IMR-90 (cell line): ENCODE measurements at regions not wholly inside any gene's neighbourhood (a gene's known extent, or its start where the extent isn't known, plus 50 kb on each side); places are given as distances from the start of the nearest gene placed in this dataset.

ENCODE experiments used
- ATAC-seq: fragments of 200-7000 bp; cut with Tn5 transposase; 2 replicates; pipeline ENCODE4 v1.9.1; 2020; ENCODE audit warnings: low read depth, mild to moderate bottlenecking, moderate library complexity
- BruUV-seq: library from RNA; stranded (reverse); fragments of 400-500 nt; replicated peaks from 2 replicates; lab custom pipeline; 2021; lab: Mats Ljungman, UMichigan
- CTCF ChIA-PET: fragments of 300-600 bp; formaldehyde crosslinking; extraction: SDS; loops from one replicate; lab custom pipeline; 2021; ENCODE audit warnings: antibody characterized with exemption; lab: Yijun Ruan, JAX
- POLR2A ChIA-PET: fragments of 300-600 bp; sonication (Branson Sonifier 250); formaldehyde crosslinking; loops from one replicate; lab custom pipeline; 2022; ENCODE audit warnings: antibody characterized with exemption; ENCODE audit not compliant: unreplicated experiment; lab: Charles Lee
- DNase-seq: peaks from one replicate; pipeline ENCODE4 v3.0.0; 2013
- H2AFZ ChIP-seq: replicated peaks from 2 replicates; pipeline ENCODE3; 2013; ENCODE audit warnings: low read length, mild to moderate bottlenecking; ENCODE audit not compliant: poor library complexity
- H2AK5ac ChIP-seq: 2 replicates; pipeline ENCODE4 v1.6.1; 2013; ENCODE audit warnings: low read depth, low read length, inconsistent platforms
- H2AK9ac ChIP-seq: replicated peaks from 2 replicates; pipeline ENCODE3; 2013; ENCODE audit warnings: mild to moderate bottlenecking, low read depth, low read length, moderate library complexity; ENCODE audit not compliant: poor library complexity
- H2BK120ac ChIP-seq: 2 replicates; pipeline ENCODE4 v1.6.1; 2013; ENCODE audit warnings: low read depth, low read length, inconsistent platforms
- H2BK15ac ChIP-seq: 3 replicates; pipeline ENCODE4 v1.6.1; 2013; ENCODE audit warnings: low read depth, low read length, inconsistent platforms
- H2BK20ac ChIP-seq: 2 replicates; pipeline ENCODE4 v1.6.1; 2013; ENCODE audit warnings: low read depth, mild to moderate bottlenecking, inconsistent platforms, low read length, moderate library complexity
- H2BK5ac ChIP-seq: 2 replicates; pipeline ENCODE4 v1.6.1; 2013; ENCODE audit warnings: mild to moderate bottlenecking, low read depth, low read length, inconsistent platforms; ENCODE audit not compliant: poor library complexity, severe bottlenecking
- H3K14ac ChIP-seq: replicated peaks from 2 replicates; pipeline ENCODE4 v1.6.1; 2013; ENCODE audit warnings: low read depth, low read length, inconsistent platforms
- H3K18ac ChIP-seq: 2 replicates; pipeline ENCODE4 v1.6.1; 2013; ENCODE audit warnings: low read depth, low read length, control low read depth
- H3K23ac ChIP-seq: 2 replicates; pipeline ENCODE4 v1.6.1; 2013; ENCODE audit warnings: low read depth, low read length, inconsistent platforms
- H3K27ac ChIP-seq: 2 replicates; pipeline ENCODE4 v1.5.1; 2013; ENCODE audit warnings: mild to moderate bottlenecking, control low read depth, low read length; ENCODE audit not compliant: insufficient read depth
- H3K27me3 ChIP-seq: 2 replicates; pipeline ENCODE4 v1.6.1; 2013; ENCODE audit warnings: low read length; ENCODE audit not compliant: control insufficient read depth, insufficient read depth
- H3K36me3 ChIP-seq: 2 replicates; pipeline ENCODE4 v1.6.1; 2013; ENCODE audit warnings: low read length, mixed read lengths; ENCODE audit not compliant: control insufficient read depth, insufficient read depth
- H3K4ac ChIP-seq: 2 replicates; pipeline ENCODE4 v1.6.1; 2013; ENCODE audit warnings: low read depth, low read length, inconsistent platforms
- H3K4me1 ChIP-seq: 2 replicates; pipeline ENCODE4 v1.6.1; 2013; ENCODE audit warnings: low read length, mixed read lengths; ENCODE audit not compliant: control insufficient read depth, insufficient read depth
- H3K4me2 ChIP-seq: 2 replicates; pipeline ENCODE4 v1.6.1; 2013; ENCODE audit warnings: low read depth, mild to moderate bottlenecking, control low read depth, low read length, moderate library complexity
- H3K4me3 ChIP-seq: 2 replicates; pipeline ENCODE4 v1.5.1; 2013; ENCODE audit warnings: low read depth, mild to moderate bottlenecking, control low read depth, low read length, moderate library complexity; ENCODE audit not compliant: insufficient read depth
- H3K56ac ChIP-seq: 2 replicates; pipeline ENCODE4 v1.6.1; 2013; ENCODE audit warnings: low read length, inconsistent platforms; ENCODE audit not compliant: insufficient read depth; ENCODE audit errors: extremely low read depth
- H3K79me1 ChIP-seq, 2 experiments: 2 replicates each; pipeline ENCODE4 v1.6.1; 2013; ENCODE audit warnings: low read length in 2 of 2, inconsistent platforms in 1 of 2, low read depth in 1 of 2
- H3K9ac ChIP-seq: 2 replicates; pipeline ENCODE4 v1.6.1; 2013; ENCODE audit warnings: low read depth, low read length, control low read depth
- H3K9me1 ChIP-seq: 2 replicates; pipeline ENCODE4 v1.6.1; 2013; ENCODE audit warnings: low read length, inconsistent platforms; ENCODE audit not compliant: insufficient read depth
- H3K9me3 ChIP-seq: 2 replicates; pipeline ENCODE4 v1.6.1; 2013; ENCODE audit warnings: low read length; ENCODE audit not compliant: control insufficient read depth, insufficient read depth
- H4K20me1 ChIP-seq: 2 replicates; pipeline ENCODE4 v1.6.1; 2013; ENCODE audit warnings: low read length, inconsistent platforms; ENCODE audit not compliant: insufficient read depth
- H4K5ac ChIP-seq: 2 replicates; pipeline ENCODE4 v1.6.1; 2013; ENCODE audit warnings: mild to moderate bottlenecking, low read depth, low read length, control low read depth
- H4K8ac ChIP-seq, 2 experiments: 2 replicates each; pipeline ENCODE4 v1.6.1; 2013; ENCODE audit warnings: low read depth in 2 of 2, low read length in 2 of 2, control low read depth in 1 of 2, inconsistent platforms in 1 of 2
- H4K91ac ChIP-seq: 2 replicates; pipeline ENCODE4 v1.6.1; 2013; ENCODE audit warnings: low read depth, low read length, inconsistent platforms; ENCODE audit not compliant: insufficient read depth
- BHLHE40 ChIP-seq: fragments of 150-350 bp; IDR thresholded peaks from 2 replicates; pipeline ENCODE4 v1.6.1; 2016; ENCODE audit warnings: mild to moderate bottlenecking, low read depth, low read length
- FOS ChIP-seq: fragments of 150-350 bp; IDR thresholded peaks from 2 replicates; pipeline ENCODE4 v1.6.1; 2016; ENCODE audit warnings: low read depth, low read length
- MAFK ChIP-seq: IDR thresholded peaks from 2 replicates; pipeline ENCODE4 v1.6.1; 2012; ENCODE audit warnings: low read depth, low read length, improper control_type of control experiment
- NFE2L2 ChIP-seq: fragments of 150-350 bp; IDR thresholded peaks from 2 replicates; pipeline ENCODE4 v1.6.1; 2016; ENCODE audit warnings: low read depth, mild to moderate bottlenecking, low read length
- RCOR1 ChIP-seq: IDR thresholded peaks from 2 replicates; pipeline ENCODE4 v1.6.1; 2012; ENCODE audit warnings: mild to moderate bottlenecking, low read length, improper control_type of control experiment; ENCODE audit not compliant: insufficient replicate concordance
- SMC3 ChIP-seq: fragments of 150-350 bp; IDR thresholded peaks from 2 replicates; pipeline ENCODE4 v1.6.1; 2016; ENCODE audit warnings: low read depth, mild to moderate bottlenecking, antibody characterized with exemption, low read length, moderate library complexity
- USF2 ChIP-seq: fragments of 150-350 bp; IDR thresholded peaks from 2 replicates; pipeline ENCODE4 v1.6.1; 2017; ENCODE audit warnings: mild to moderate bottlenecking, antibody characterized with exemption, low read length, low read depth
- WGBS, 2 experiments: methylation state at CpG; one replicate each; pipeline versions ENCODE4 v1.1.5 to v1.1.7; 2013; ENCODE audit warnings: missing lambda C conversion rate in 2 of 2; ENCODE audit not compliant: insufficient read length in 1 of 2; ENCODE audit errors: extremely low coverage in 2 of 2; 5-methylcytosine and 5-hydroxymethylcytosine counted together
- dilution Hi-C: fragments of 300-500 bp; cut with HindIII; formaldehyde crosslinking; loops from one replicate; pipeline ENCODE4 v1.14.3; 2018; ENCODE audit warnings: low sequenced_read_pairs; ENCODE audit not compliant: unreplicated experiment
- in situ Hi-C: fragments of 300-500 bp; cut with MboI; formaldehyde crosslinking; loops from 3 replicates; pipeline ENCODE4 v1.14.3; 2019; ENCODE audit warnings: low sequenced_read_pairs, inconsistent platforms, mixed read lengths
- intact Hi-C: fragments of 100-400 bp; cut with micrococcal nuclease; formaldehyde crosslinking; loops from 2 replicates; pipeline ENCODE4 v1.10.0; 2022
- TF ChIP-seq, protein P1 (sequence below): conservative IDR thresholded peaks from 2 replicates; pipeline ENCODE4 v1.5.1; 2012; ENCODE audit warnings: mild to moderate bottlenecking, low read depth, low read length, improper control_type of control experiment

GRCh38 chr4:27638163-27638915 lies 777.7 kb downstream of the STIM2 start:
- Histone ChIP-seq H3K27ac (no peak overlapping the region), H2AK9ac (no peak overlapping the region), H3K18ac (no peak overlapping the region), H4K8ac (no peak overlapping the region), H2AFZ (no peak overlapping the region), H4K5ac (no peak overlapping the region), H3K79me1 (no peaks in the 10 kb centered on the region), H3K36me3 (no peaks in the 10 kb centered on the region), H3K27me3 (no peaks in the 10 kb centered on the region), H3K4me3 (no peak overlapping the region), H4K91ac (no peak overlapping the region), H3K9me1 (no peaks in the 10 kb centered on the region), H2BK5ac (no peak overlapping the region), H3K14ac (no peak overlapping the region), H2AK5ac (no peak overlapping the region), H2BK120ac (no peak overlapping the region), H3K56ac (no peak overlapping the region), H3K4me2 (no peak overlapping the region), H4K20me1 (no peaks in the 10 kb centered on the region), H2BK20ac (no peak overlapping the region), H3K4ac (no peak overlapping the region), H3K9me3 (no peaks in the 10 kb centered on the region), H3K4me1 (no peaks in the 10 kb centered on the region), H3K9ac (no peak overlapping the region), H3K23ac (no peak overlapping the region), H2BK15ac (no peak overlapping the region)
- WGBS, 2 experiments, result no CpG with 5 or more reads among the region's 2 CpGs
- intact Hi-C loops (no loop called here), dilution Hi-C loops (no loop called here), in situ Hi-C loops (no loop called here)
- CTCF ChIA-PET, result no interaction called here
- TF ChIP-seq BHLHE40, result no peak
- no peak for TF ChIP-seq FOS
- TF ChIP-seq MAFK, result no peak
- no peak for TF ChIP-seq USF2
- TF ChIP-seq, protein P1, sequence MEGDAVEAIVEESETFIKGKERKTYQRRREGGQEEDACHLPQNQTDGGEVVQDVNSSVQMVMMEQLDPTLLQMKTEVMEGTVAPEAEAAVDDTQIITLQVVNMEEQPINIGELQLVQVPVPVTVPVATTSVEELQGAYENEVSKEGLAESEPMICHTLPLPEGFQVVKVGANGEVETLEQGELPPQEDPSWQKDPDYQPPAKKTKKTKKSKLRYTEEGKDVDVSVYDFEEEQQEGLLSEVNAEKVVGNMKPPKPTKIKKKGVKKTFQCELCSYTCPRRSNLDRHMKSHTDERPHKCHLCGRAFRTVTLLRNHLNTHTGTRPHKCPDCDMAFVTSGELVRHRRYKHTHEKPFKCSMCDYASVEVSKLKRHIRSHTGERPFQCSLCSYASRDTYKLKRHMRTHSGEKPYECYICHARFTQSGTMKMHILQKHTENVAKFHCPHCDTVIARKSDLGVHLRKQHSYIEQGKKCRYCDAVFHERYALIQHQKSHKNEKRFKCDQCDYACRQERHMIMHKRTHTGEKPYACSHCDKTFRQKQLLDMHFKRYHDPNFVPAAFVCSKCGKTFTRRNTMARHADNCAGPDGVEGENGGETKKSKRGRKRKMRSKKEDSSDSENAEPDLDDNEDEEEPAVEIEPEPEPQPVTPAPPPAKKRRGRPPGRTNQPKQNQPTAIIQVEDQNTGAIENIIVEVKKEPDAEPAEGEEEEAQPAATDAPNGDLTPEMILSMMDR, result no peak
- TF ChIP-seq SMC3, result no peak
- no peak for TF ChIP-seq NFE2L2
- TF ChIP-seq RCOR1, result no peak
- no TSS peak for BruUV-seq
- POLR2A ChIA-PET, result no interaction called here
- no peak for DNase-seq
- ATAC-seq, result no peak
